CD4-positive, alpha-beta T cell (primary cell): ENCODE measurements at regions not wholly inside any gene's neighbourhood (a gene's known extent, or its start where the extent isn't known, plus 50 kb on each side); places are given as distances from the start of the nearest gene placed in this dataset.

Experiments used
- ATAC-seq: fragments of 200-7000 bp; cut with Tn5 transposase; one replicate; pipeline ENCODE4 v1.10.0; 2022; ENCODE audit warnings: mild to moderate bottlenecking; ENCODE audit not compliant: poor library complexity
- CTCF ChIA-PET: fragments of 350-600 bp; sonication (Branson Sonifier 250); formaldehyde crosslinking; loops from one replicate; lab custom pipeline; 2021; ENCODE audit warnings: antibody characterized with exemption, inconsistent platforms; lab: Charles Lee
- POLR2A ChIA-PET: fragments of 350-600 bp; sonication (Branson Sonifier 250); formaldehyde crosslinking; loops from one replicate; lab custom pipeline; 2021; ENCODE audit warnings: antibody characterized with exemption, inconsistent platforms; lab: Charles Lee
- DNase-seq, 14 experiments: peaks; one replicate each; pipeline ENCODE4 v3.0.0-alpha.2; 2013 to 2020; ENCODE audit warnings: mixed read lengths in 2 of 14
- H3K27ac ChIP-seq, 2 donors: one replicate each; pipeline versions ENCODE4 v1.5.1 to v1.7.0; 2013; ENCODE audit warnings: low read length in 2 of 2, low read depth in 1 of 2, mild to moderate bottlenecking in 1 of 2
- H3K27me3 ChIP-seq, 2 experiments: 1 replicate in 1 of 2; 2 replicates in 1 of 2; pipeline versions ENCODE4 v1.6.1 to v1.7.0; 2013; ENCODE audit warnings: low read length in 2 of 2, control low read depth in 1 of 2, mild to moderate bottlenecking in 1 of 2, moderate library complexity in 1 of 2; ENCODE audit not compliant: insufficient read depth in 2 of 2, control insufficient read depth in 1 of 2
- H3K36me3 ChIP-seq: one replicate; pipeline ENCODE4 v1.6.1; 2013; ENCODE audit warnings: low read length, control low read depth; ENCODE audit not compliant: insufficient read depth
- H3K4me1 ChIP-seq: one replicate; pipeline ENCODE4 v1.6.1; 2013; ENCODE audit warnings: low read length, control low read depth; ENCODE audit not compliant: insufficient read depth
- H3K4me3 ChIP-seq: one replicate; pipeline ENCODE4 v1.5.1; 2013; ENCODE audit warnings: mild to moderate bottlenecking, low read length, moderate library complexity
- H3K9me3 ChIP-seq, 2 experiments: 1 replicate in 1 of 2; 2 replicates in 1 of 2; pipeline versions ENCODE4 v1.6.1 to v1.7.0; 2013; ENCODE audit warnings: low read length in 2 of 2, mild to moderate bottlenecking in 2 of 2, control low read depth in 1 of 2, moderate library complexity in 1 of 2; ENCODE audit not compliant: control insufficient read depth in 1 of 2, insufficient read depth in 1 of 2
- H3K27ac Mint-ChIP-seq: one replicate; pipeline ENCODE4 v1.8.0; 2020; ENCODE audit warnings: mixed read lengths
- H3K27me3 Mint-ChIP-seq: one replicate; pipeline ENCODE4 v1.8.0; 2021; ENCODE audit warnings: mixed read lengths
- H3K36me3 Mint-ChIP-seq: one replicate; pipeline ENCODE4 v1.8.0; 2021; ENCODE audit warnings: low read depth, mixed read lengths
- H3K4me1 Mint-ChIP-seq: one replicate; pipeline ENCODE4 v1.8.0; 2021; ENCODE audit warnings: low read depth, mixed read lengths
- H3K4me3 Mint-ChIP-seq: one replicate; pipeline ENCODE4 v1.8.0; 2020; ENCODE audit warnings: mild to moderate bottlenecking, mixed read lengths
- H3K9me3 Mint-ChIP-seq: one replicate; pipeline ENCODE4 v1.8.0; 2020; ENCODE audit warnings: mixed read lengths
- CTCF ChIP-seq: fragments of 200-600 bp; IDR thresholded peaks from one replicate; pipeline ENCODE4 v1.8.0; 2022; ENCODE audit warnings: antibody characterized with exemption, mild to moderate bottlenecking
- intact Hi-C, 2 experiments: fragments of 100-400 bp; cut with DNase I in 1 of 2; cut with micrococcal nuclease in 1 of 2; formaldehyde crosslinking; loops; one replicate each; pipeline versions ENCODE4 v1.15.1 to v1.9.0; 2023 to 2025; cut with DNase I, micrococcal nuclease

- Mint-ChIP-seq H3K4me1 (peaks cover 30% of the 10 kb centered on the region), H3K27ac (no peak overlapping the region), H3K9me3 (no peaks in the 10 kb centered on the region), H3K4me3 (no peak overlapping the region), H3K36me3 (no peaks in the 10 kb centered on the region), H3K27me3 (no peaks in the 10 kb centered on the region)
- Histone ChIP-seq H3K4me1 (peaks cover 19% of the 10 kb centered on the region), H3K36me3 (no peaks in the 10 kb centered on the region), H3K27ac (no peak overlapping the region), H3K27me3 (no peaks in the 10 kb centered on the region), H3K9me3 (no peaks in the 10 kb centered on the region), H3K4me3 (no peak overlapping the region)
- ChIA-PET CTCF (interaction anchor here (0.7 to 0.8 kb wide), 2 partner anchors 9 to 384 kb away, joined by 4 to 5 read pairs; partner anchors contain the start of gene BMP8A), POLR2A (no interaction called here)
- ATAC-seq (no peak), DNase-seq (no peak)
- intact Hi-C loops = no loop called here
- TF ChIP-seq CTCF = no peak
These were observed 81.5 kb downstream of the NDUFS5 start for GRCh38 chr1:39107341-39108290.

- Mint-ChIP-seq H3K4me1 (peaks cover 9% of the 10 kb centered on the region), H3K4me3 (no peak overlapping the region), H3K27me3 (no peaks in the 10 kb centered on the region), H3K9me3 (no peaks in the 10 kb centered on the region), H3K36me3 (no peaks in the 10 kb centered on the region), H3K27ac (no peak overlapping the region)
- Histone ChIP-seq H3K27me3 (no peaks in the 10 kb centered on the region), H3K27ac (no peak overlapping the region), H3K4me1 (peaks cover 16% of the 10 kb centered on the region), H3K9me3 (no peaks in the 10 kb centered on the region), H3K4me3 (no peak overlapping the region), H3K36me3 (no peaks in the 10 kb centered on the region)
- TF ChIP-seq CTCF = no peak
- intact Hi-C loops = no loop called here
- POLR2A ChIA-PET = interaction anchor here (0.6 kb wide), 1 partner anchor 30 kb away, joined by 3 read pairs; no protein-coding TSS in a partner anchor
- CTCF ChIA-PET = interaction anchor here (1.0 to 1.1 kb wide), 3 partner anchors 11 to 83 kb away, joined by 3 read pairs; no protein-coding TSS in a partner anchor
- DNase-seq (no peak), ATAC-seq (no peak)
These were observed 83.5 kb downstream of the NDUFS5 start for GRCh38 chr1:39109644-39110043.

- Mint-ChIP-seq H3K9me3 (no peaks in the 10 kb centered on the region), H3K36me3 (no peaks in the 10 kb centered on the region), H3K27me3 (no peaks in the 10 kb centered on the region), H3K27ac (no peak overlapping the region), H3K4me1 (peaks cover 9% of the 10 kb centered on the region), H3K4me3 (no peak overlapping the region)
- intact Hi-C loops = no loop called here
- H3K4me3 ChIP-seq = no peak overlapping the region
- H3K36me3 ChIP-seq = no peaks in the 10 kb centered on the region
- no peak overlapping the region for H3K27ac ChIP-seq
- no peaks in the 10 kb centered on the region for H3K9me3 ChIP-seq
- no peaks in the 10 kb centered on the region for H3K27me3 ChIP-seq
- CTCF ChIA-PET = interaction anchor here (0.7 to 1.0 kb wide), 2 partner anchors 82 to 1721 kb away, joined by 3 read pairs; no protein-coding TSS in a partner anchor
- peaks cover 13% of the 10 kb centered on the region for H3K4me1 ChIP-seq
- no peak for ATAC-seq
- TF ChIP-seq CTCF = no peak
- no peak for DNase-seq
- POLR2A ChIA-PET = interaction anchor here (0.6 kb wide), 1 partner anchor 29 kb away, joined by 3 read pairs; no protein-coding TSS in a partner anchor
These were observed 84.2 kb downstream of the NDUFS5 start for GRCh38 chr1:39110325-39110851.
